ENCODE measurements at regions not wholly inside any gene's neighbourhood (a gene's known extent, or its start where the extent isn't known, plus 50 kb on each side); places are given as distances from the start of the nearest gene placed in this dataset.

DNA sequence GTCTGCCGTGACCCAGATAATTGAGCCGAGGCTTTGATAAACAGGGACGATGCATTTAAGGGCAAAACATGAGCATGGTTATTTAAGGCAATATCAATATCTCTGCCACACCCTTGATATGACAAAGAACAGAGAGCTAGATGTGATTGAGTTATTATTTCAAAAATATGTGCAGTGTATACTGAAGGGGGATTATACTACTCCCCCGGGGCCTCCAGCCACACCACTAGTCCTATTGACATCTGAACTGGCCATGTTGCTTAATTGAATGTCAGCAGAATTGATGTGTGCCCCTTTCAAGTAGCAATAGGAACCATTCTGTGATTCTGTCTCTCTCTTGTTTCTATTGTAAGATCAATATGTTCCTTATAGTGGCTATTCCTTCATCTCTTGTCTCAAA lies 794.8 kb upstream of the SEL1L start:
- TF ChIP-seq GABPA (IDR thresholded peaks at IDR 0.05; ENCODE audit: low read depth) (no peak), SPI1 (IDR thresholded peaks at IDR 0.05; ENCODE audit: borderline replicate concordance, low read depth) (no peak), POLR2AphosphoS5 (IDR thresholded peaks at IDR 0.05; ENCODE audit: low read depth) (no peak)
- TF ChIP-seq, protein P1, sequence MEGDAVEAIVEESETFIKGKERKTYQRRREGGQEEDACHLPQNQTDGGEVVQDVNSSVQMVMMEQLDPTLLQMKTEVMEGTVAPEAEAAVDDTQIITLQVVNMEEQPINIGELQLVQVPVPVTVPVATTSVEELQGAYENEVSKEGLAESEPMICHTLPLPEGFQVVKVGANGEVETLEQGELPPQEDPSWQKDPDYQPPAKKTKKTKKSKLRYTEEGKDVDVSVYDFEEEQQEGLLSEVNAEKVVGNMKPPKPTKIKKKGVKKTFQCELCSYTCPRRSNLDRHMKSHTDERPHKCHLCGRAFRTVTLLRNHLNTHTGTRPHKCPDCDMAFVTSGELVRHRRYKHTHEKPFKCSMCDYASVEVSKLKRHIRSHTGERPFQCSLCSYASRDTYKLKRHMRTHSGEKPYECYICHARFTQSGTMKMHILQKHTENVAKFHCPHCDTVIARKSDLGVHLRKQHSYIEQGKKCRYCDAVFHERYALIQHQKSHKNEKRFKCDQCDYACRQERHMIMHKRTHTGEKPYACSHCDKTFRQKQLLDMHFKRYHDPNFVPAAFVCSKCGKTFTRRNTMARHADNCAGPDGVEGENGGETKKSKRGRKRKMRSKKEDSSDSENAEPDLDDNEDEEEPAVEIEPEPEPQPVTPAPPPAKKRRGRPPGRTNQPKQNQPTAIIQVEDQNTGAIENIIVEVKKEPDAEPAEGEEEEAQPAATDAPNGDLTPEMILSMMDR (IDR thresholded peaks at IDR 0.05; ENCODE audit: insufficient read depth, low read length): no peak
